ENCODE measurements at regions not wholly inside any gene's neighbourhood (a gene's known extent, or its start where the extent isn't known, plus 50 kb on each side); places are given as distances from the start of the nearest gene placed in this dataset.

GRCh38 chr2:166610180-166610912 is 116.3 kb upstream of the SCN7A start:
- Histone ChIP-seq H3K23ac (ENCODE audit: low read depth, low read length) (no peak overlapping the region), H2BK5ac (ENCODE audit: low read depth, low read length, poor library complexity, severe bottlenecking) (no peak overlapping the region), H3K56ac (ENCODE audit: extremely low read depth, insufficient read depth, low read length) (no peak overlapping the region), H4K91ac (ENCODE audit: insufficient read depth, low read depth, low read length) (no peak overlapping the region), H2AFZ (replicated peaks; ENCODE audit: low read length, poor library complexity) (peak overlapping the region; percentile 54), H2BK20ac (ENCODE audit: low read depth, low read length) (no peak overlapping the region), H4K8ac (ENCODE audit: low read depth in 2 of 2, low read length in 2 of 2) (no peak overlapping the region), H3K14ac (replicated peaks; ENCODE audit: low read depth, low read length) (no peak overlapping the region), H3K9me1 (ENCODE audit: insufficient read depth, low read length) (no peaks in the 10 kb centered on the region), H2BK15ac (ENCODE audit: low read depth, low read length) (no peak overlapping the region), H2AK9ac (replicated peaks; ENCODE audit: low read depth, low read length, poor library complexity) (peak overlapping the region; percentile 50), H3K27ac (ENCODE audit: insufficient read depth, low read length) (no peak overlapping the region), H3K36me3 (ENCODE audit: control insufficient read depth, insufficient read depth, low read length) (no peaks in the 10 kb centered on the region), H3K79me1 (ENCODE audit: low read depth in 1 of 2, low read length in 2 of 2) (no peaks in the 10 kb centered on the region), H3K9ac (ENCODE audit: low read depth, low read length) (no peak overlapping the region), H3K18ac (ENCODE audit: low read depth, low read length) (no peak overlapping the region), H4K5ac (ENCODE audit: low read depth, low read length) (no peak overlapping the region), H2AK5ac (ENCODE audit: low read depth, low read length) (no peak overlapping the region), H3K4me2 (ENCODE audit: low read depth, low read length) (no peak overlapping the region), H3K4ac (ENCODE audit: low read depth, low read length) (no peak overlapping the region), H2BK120ac (ENCODE audit: low read depth, low read length) (no peak overlapping the region), H4K20me1 (ENCODE audit: insufficient read depth, low read length) (no peaks in the 10 kb centered on the region), H3K27me3 (ENCODE audit: control insufficient read depth, insufficient read depth, low read length) (no peaks in the 10 kb centered on the region), H3K4me1 (ENCODE audit: control insufficient read depth, insufficient read depth, low read length) (no peaks in the 10 kb centered on the region), H3K4me3 (ENCODE audit: insufficient read depth, low read depth, low read length) (no peak overlapping the region), H3K9me3 (ENCODE audit: control insufficient read depth, insufficient read depth, low read length) (no peaks in the 10 kb centered on the region)
- TF ChIP-seq CEBPB (IDR thresholded peaks at IDR 0.05; ENCODE audit: low read depth, low read length), result no peak
- TF ChIP-seq SMC3 (IDR thresholded peaks at IDR 0.05; ENCODE audit: low read depth, low read length), result no peak
- TF ChIP-seq NFE2L2 (IDR thresholded peaks at IDR 0.05; ENCODE audit: low read depth, low read length), result no peak
- TF ChIP-seq RCOR1 (IDR thresholded peaks at IDR 0.05; ENCODE audit: insufficient replicate concordance, low read length), result no peak
- no peak for TF ChIP-seq POLR2A (IDR thresholded peaks at IDR 0.05; ENCODE audit: low read depth, low read length)
- TF ChIP-seq USF2 (IDR thresholded peaks at IDR 0.05; ENCODE audit: low read depth, low read length), result no peak
- TF ChIP-seq FOS (IDR thresholded peaks at IDR 0.05; ENCODE audit: low read depth, low read length), result no peak
- no peak for TF ChIP-seq MAFK (IDR thresholded peaks at IDR 0.05; ENCODE audit: low read depth, low read length)
- TF ChIP-seq ELK1 (IDR thresholded peaks at IDR 0.05; ENCODE audit: borderline replicate concordance, low read depth, low read length), result no peak
- TF ChIP-seq CTCF (conservative IDR thresholded peaks at IDR 0.05; ENCODE audit: low read depth, low read length), result no peak
- TF ChIP-seq MXI1 (IDR thresholded peaks at IDR 0.05; ENCODE audit: borderline replicate concordance, low read depth, low read length), result no peak
- TF ChIP-seq RAD21 (IDR thresholded peaks at IDR 0.05; ENCODE audit: low read length), result no peak
- TF ChIP-seq MAZ (IDR thresholded peaks at IDR 0.05; ENCODE audit: borderline replicate concordance, low read depth, low read length), result no peak
- TF ChIP-seq RFX5 (IDR thresholded peaks at IDR 0.05; ENCODE audit: low read depth, low read length), result no peak
- no peak for TF ChIP-seq CHD1 (IDR thresholded peaks at IDR 0.05; ENCODE audit: low read depth, low read length)
- no peak for TF ChIP-seq BHLHE40 (IDR thresholded peaks at IDR 0.05; ENCODE audit: low read depth, low read length)
- no TSS peak for BruUV-seq (replicated peaks)
- intact Hi-C loops (cut with micrococcal nuclease), result no loop called here
- DNase-seq (no peak), ATAC-seq (ENCODE audit: low read depth) (no peak)
- POLR2A ChIA-PET (ENCODE audit: unreplicated experiment), result no interaction called here
- WGBS, 2 experiments (ENCODE audit: extremely low coverage in 2 of 2, insufficient read length in 1 of 2), result 83% methylated on average over 5 of the region's 28 CpGs; no CpG with 5 or more reads in 1 of the 2 experiments
- in situ Hi-C loops (cut with MboI; ENCODE audit: low sequenced_read_pairs), result no loop called here
- CTCF ChIA-PET, result no interaction called here
- dilution Hi-C loops (cut with HindIII; ENCODE audit: low sequenced_read_pairs, unreplicated experiment), result no loop called here
